HuH-7 (cell line): ENCODE measurements at regions not wholly inside any gene's neighbourhood (a gene's known extent, or its start where the extent isn't known, plus 50 kb on each side); places are given as distances from the start of the nearest gene placed in this dataset.
A peak's percentile ranks its signal among the peaks of the same experiment; 100 is the strongest.

Experiments used
- DNase-seq: peaks from one replicate; pipeline ENCODE4 v3.0.0; 2011; ENCODE audit warnings: low spot score

GRCh38 chr14:22036541-22037239, 363.1 kb upstream of the OR4E1 start:
- DNase-seq: no peak

GRCh38 chr14:22026527-22026926, 352.9 kb upstream of the OR4E1 start:
- no peak for DNase-seq

- DNase-seq: no peak
These were observed 352.3 kb upstream of the OR4E1 start for GRCh38 chr14:22025879-22026278.

- no peak for DNase-seq
These were observed 350.5 kb upstream of the OR4E1 start for GRCh38 chr14:22024137-22024536.

- DNase-seq: no peak
These were observed 345.3 kb upstream of the OR4E1 start for GRCh38 chr14:22018890-22019289.

DNA sequence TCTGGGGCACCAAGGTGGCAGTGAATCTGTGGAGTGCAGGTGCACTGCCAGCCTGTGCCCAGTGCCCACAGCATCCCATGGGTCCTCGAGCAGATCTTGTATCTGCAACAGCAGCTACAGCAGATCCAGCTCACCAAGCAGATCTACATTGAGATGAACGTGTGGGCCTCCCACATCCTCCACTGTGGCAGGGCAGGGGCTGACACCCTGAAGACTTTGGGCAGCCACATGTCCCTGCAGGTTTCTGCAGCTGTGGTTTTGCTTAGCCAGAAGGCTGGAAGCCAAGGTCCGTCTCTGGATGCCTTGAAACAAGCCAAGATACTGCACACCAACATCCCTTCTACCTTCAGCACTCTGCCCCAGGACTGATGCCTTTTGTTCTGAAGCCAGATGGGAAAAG, 338.8 kb upstream of the OR4E1 start:
- DNase-seq: no peak

DNA sequence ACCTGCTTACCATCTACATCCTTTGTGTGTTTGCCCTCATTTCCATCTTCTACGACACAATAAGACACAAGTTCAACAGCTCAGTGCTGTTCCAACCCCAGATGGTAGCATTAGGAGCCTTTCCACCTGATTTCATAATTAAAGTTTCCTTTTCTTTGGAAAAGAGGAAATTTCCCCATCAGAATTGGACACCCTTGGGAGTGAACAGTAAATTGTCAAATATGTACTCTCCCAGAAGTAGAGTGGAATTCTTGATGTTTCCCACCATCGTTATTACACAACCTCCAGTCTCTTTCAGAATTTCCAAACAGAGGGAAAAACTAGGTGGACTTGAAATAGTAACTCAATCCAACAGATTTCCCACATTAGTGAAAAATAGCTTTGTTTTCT, 337.6 kb upstream of the OR4E1 start:
- DNase-seq: no peak

- DNase-seq: no peak
These were observed 337.1 kb upstream of the OR4E1 start for GRCh38 chr14:22010545-22011252.

- no peak for DNase-seq
These were observed 335.1 kb upstream of the OR4E1 start for GRCh38 chr14:22008766-22009165.

GRCh38 chr14:22007784-22008412, 334.3 kb upstream of the OR4E1 start:
- DNase-seq: no peak

DNA sequence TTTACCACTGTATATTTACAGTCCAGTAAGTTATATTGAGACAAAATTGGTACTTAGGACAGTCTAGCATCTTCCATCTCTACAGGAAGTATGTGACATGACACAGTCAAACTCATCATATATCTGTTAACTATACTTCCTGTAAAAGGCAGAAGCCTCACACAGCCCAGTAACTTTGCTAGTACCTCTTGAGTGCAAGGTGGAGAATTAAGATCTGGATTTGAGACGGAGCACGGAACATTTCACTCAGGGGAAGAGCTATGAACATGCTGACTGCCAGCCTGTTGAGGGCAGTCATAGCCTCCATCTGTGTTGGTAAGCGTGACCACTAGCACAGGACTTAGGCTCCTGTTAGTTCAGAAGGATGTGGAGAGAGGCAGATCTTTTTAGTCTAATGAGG, 333.7 kb upstream of the OR4E1 start:
- no peak for DNase-seq

- DNase-seq: no peak
These were observed 329.8 kb upstream of the OR4E1 start for GRCh38 chr14:22003461-22003860.

DNA sequence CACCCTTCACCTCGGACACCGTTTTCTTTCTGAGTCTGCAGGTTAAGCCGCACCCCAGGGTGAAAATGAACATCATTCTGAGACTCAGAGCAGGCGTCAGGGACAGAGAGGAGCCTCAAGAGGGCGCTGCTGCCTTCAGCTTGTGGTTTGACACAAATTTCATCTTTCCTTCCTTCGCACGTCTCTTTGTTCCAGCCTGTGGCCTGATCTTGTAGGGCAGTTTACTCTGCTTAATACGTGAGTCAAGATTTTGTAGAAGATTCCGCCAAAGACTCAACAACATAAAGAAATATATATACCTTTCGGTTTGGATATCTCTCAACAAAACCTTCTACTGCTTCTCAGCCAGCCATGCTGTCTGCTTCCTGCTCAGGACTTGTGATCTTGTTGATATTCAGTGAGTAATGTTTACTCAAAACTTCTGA, 329.3 kb upstream of the OR4E1 start:
- peak; percentile 7 for DNase-seq

DNA sequence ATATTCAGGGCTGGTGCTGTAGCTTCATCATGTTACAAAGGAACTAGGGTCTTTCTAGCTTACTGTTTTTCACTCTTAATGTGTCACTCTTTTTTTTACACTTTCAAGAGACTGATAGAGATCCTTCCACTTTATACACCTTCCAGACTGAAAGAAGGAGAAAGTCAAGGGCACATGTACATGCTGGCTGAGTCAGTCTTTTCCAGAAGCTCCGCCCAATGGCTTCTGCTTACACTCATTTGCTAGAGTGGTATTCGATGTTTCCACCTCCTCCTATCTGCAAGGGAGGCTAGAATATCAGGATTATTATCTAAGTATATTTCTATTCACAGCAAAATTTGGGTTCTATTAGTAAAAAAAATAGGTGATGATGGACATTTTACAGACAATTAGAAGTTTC, 325.8 kb upstream of the OR4E1 start:
- no peak for DNase-seq

DNA sequence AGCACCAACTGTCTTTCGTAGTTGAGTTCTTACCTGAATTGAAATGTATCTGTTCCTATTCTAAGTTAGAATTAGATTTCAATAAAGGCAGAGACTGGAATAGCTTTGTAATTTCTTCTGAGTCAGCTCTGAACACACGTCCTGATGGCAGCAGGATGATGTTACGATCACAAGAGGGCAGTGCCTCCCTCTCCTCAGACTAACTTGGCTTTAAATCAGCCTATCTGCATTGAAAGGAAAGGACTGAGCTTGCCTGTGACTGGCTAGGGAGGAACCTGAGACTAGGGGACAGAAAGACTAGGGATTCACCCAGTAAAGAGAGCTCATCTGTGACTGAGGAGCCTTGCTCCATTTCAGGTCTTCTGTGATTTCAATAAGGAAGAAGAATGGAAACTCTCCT, 323.7 kb upstream of the OR4E1 start:
- DNase-seq: no peak

DNA sequence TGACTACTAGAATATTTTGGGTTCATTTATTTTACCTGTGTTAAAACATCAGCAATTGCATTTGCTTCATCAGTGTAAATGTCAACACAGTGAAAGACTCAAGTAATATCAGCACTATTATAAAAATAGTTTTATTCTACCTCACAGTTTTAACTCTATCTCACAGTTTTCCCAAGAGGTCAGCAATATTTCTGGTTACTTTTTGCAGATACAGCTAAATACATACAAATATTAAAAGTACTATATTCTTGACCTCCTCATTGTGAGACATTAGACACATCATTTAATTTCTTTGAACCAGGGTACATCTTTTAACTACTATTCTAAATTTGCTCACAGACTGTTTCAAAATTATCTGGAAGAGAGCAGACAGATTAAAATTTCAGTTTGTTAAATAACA, 321.7 kb upstream of the OR4E1 start:
- DNase-seq: no peak

DNA sequence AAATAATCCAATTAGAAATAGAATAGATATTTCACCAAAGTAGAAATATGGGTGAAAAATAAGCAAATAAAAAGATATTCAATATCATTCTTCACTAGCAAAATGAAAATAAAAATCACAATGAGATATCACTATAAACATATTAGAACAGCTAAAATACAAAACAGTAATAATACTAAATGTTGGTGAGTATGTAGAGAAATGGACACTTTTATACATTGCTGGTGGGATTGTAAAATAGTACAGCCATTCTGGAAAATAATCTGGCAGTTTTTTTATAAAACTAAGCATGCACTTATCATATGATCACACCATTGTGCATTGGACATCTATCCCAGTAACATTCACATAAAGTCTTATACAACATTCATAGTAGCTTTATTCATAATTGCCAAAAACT, 320.2 kb upstream of the OR4E1 start:
- DNase-seq: no peak

GRCh38 chr14:21993070-21993469, 319.5 kb upstream of the OR4E1 start:
- no peak for DNase-seq

DNA sequence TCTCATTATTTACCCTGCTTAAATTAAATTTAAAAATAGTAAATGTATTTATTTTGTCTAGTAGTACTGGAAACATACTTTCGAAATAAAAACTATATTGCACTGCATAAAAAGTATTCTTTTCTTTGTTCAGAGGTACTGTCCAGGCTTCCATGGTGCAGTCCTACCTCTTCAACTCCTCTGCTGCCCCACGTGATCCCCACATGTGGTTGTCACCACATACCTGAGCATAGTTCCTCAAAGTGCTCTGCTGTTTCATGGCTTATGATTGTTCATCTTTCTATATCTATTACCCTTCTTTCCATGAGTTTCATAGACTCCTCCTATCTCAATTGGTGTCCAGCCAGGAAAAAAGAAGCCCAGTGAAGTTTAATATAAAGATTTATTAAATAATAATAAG, 317.5 kb upstream of the OR4E1 start:
- no peak for DNase-seq

GRCh38 chr14:21990116-21990515, 316.5 kb upstream of the OR4E1 start:
- no peak for DNase-seq

GRCh38 chr14:21989090-21989489, 315.5 kb upstream of the OR4E1 start:
- no peak for DNase-seq

- no peak for DNase-seq
These were observed 314.8 kb upstream of the OR4E1 start for GRCh38 chr14:21988413-21988812.

GRCh38 chr14:21987937-21988336, 314.3 kb upstream of the OR4E1 start:
- peak; percentile 24 for DNase-seq
